Lower leg skin (tissue), 4 donors: ENCODE measurements at regions not wholly inside any gene's neighbourhood (a gene's known extent, or its start where the extent isn't known, plus 50 kb on each side); places are given as distances from the start of the nearest gene placed in this dataset.

Experiments
- DNase-seq, 2 donors: peaks; one replicate each; pipeline ENCODE4 v3.0.0-alpha.2; 2019; ENCODE audit warnings: low spot score in 2 of 2
- H3K4me3 ChIP-seq: fragments of 200-600 bp; sonication (generic); 2 replicates; pipeline ENCODE4 v1.5.1; 2017; ENCODE audit warnings: mild to moderate bottlenecking, low read depth; ENCODE audit not compliant: poor library complexity, severe bottlenecking
- CTCF ChIP-seq, 3 donors: fragments of 450-650 bp; IDR thresholded peaks; one replicate each; pipeline ENCODE4 v1.5.1; 2016; ENCODE audit warnings: antibody characterized with exemption in 3 of 3, mild to moderate bottlenecking in 3 of 3, moderate library complexity in 2 of 3
- POLR2A ChIP-seq, 2 donors: fragments of 450-650 bp; IDR thresholded peaks; one replicate each; pipeline ENCODE4 v1.6.1; 2016 to 2017; ENCODE audit warnings: antibody characterized with exemption in 2 of 2, mild to moderate bottlenecking in 1 of 2, moderate library complexity in 1 of 2
- WGBS, 2 donors: methylation state at CpG; one replicate each; pipeline ENCODE4 v1.1.5; 2018; 5-methylcytosine and 5-hydroxymethylcytosine counted together
- intact Hi-C: fragments of 100-400 bp; cut with DNase I; formaldehyde crosslinking; loops from one replicate; pipeline ENCODE4 v1.15.0; 2023; ENCODE audit warnings: low total_unique reads

- TF ChIP-seq POLR2A (IDR thresholded peaks at IDR 0.05): no peak
- no peak for TF ChIP-seq CTCF (IDR thresholded peaks at IDR 0.05)
- WGBS, 2 donors: 67 to 68% methylated on average over 5 of the region's 5 CpGs
- intact Hi-C loops: no loop called here
- no peak for DNase-seq
- no peak overlapping the region for H3K4me3 ChIP-seq
Measured at GRCh38 chr12:24088751-24089509, 139.5 kb upstream of the SOX5 start.

DNA sequence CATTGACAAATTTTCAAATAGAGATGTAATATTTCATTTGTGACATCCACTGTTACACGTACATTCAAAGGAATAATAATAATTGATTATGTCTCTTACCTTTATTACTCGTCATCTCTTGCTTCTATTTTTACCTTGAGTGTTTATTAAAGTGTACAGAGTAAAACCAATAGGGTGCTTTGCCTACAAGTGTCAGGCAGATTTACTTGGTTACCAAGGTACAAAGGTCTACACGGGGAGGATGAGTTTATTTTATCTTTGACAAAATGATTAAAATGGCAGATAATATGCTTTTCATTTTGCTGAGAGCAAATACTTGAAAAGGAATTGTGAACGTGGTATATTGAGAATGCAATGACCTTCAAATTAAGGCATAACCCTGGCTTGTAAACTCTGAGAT is 137.8 kb upstream of the SOX5 start:
- TF ChIP-seq CTCF (IDR thresholded peaks at IDR 0.05) (no peak), POLR2A (IDR thresholded peaks at IDR 0.05) (no peak)
- no peak for DNase-seq
- intact Hi-C loops: no loop called here
- WGBS, 2 donors: 78% methylated on average over 4 of the region's 4 CpGs
- H3K4me3 ChIP-seq: no peak overlapping the region

DNA sequence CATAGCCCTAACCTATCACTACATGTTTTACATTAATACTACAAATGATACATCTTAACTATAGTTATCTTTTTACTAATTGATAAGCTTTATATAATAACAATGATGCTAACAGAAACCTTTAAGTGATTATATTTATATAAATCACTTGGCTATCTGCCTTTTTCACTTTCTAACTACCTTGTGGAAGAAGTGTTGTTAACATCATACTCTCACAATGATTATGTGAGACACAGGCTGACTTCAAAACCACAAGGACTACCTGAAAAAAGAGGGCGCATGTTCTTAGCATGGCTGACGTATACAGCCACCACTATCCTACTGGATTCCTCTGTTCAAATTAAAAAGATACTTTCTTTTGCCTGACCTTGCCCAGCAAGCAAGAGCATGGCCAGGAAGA is 135.3 kb upstream of the SOX5 start:
- no peak overlapping the region for H3K4me3 ChIP-seq
- no peak for DNase-seq
- no peak for TF ChIP-seq POLR2A (IDR thresholded peaks at IDR 0.05)
- no peak for TF ChIP-seq CTCF (IDR thresholded peaks at IDR 0.05)
- WGBS, 2 donors: 92 to 94% methylated on average over 2 of the region's 2 CpGs
- intact Hi-C loops: no loop called here

DNA sequence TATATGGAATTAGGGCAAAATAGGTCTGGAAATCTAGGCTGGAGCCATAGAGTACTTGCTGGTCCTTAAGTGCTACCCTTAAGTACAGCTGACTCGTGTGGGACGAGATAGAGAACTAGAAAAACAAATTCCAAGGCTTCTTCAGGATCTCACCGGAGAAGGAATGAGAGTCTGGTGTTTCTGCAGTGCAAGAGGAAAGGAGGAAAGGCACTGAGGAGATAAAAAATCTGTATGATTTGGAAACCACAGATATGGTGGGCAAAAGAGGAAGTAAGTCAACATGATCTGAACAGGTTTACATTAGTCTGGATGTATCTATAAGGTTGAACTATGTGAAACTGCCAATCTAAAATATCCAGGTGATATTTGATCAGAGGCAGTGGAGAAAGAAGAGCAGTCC is 134.4 kb upstream of the SOX5 start:
- intact Hi-C loops: no loop called here
- WGBS, 2 donors: 76 to 78% methylated on average over 3 of the region's 3 CpGs
- DNase-seq: no peak
- TF ChIP-seq CTCF (IDR thresholded peaks at IDR 0.05) (no peak), POLR2A (IDR thresholded peaks at IDR 0.05) (no peak)
- H3K4me3 ChIP-seq: no peak overlapping the region

DNA sequence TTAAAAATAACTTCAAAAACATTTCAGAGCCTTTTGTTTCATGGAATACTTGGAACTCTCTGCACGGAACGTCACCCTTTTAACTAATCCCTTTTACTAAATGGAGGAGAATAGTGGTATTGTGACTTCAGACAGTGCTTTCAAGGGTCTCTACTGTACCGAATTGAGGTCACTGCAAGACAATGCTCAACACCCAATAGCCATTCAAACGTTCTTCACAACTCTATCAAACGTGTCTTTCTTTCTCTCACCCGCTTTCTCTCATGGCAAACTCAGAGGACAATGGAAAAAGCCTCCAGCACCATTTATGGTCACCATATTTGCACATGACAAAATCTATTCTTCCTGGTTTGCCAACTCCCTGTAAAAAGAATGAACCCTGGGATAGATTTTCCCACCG is 132.1 kb upstream of the SOX5 start:
- TF ChIP-seq POLR2A (IDR thresholded peaks at IDR 0.05) (no peak), CTCF (IDR thresholded peaks at IDR 0.05) (no peak)
- 64% methylated on average over 7 of the region's 7 CpGs for WGBS, 2 donors
- intact Hi-C loops: no loop called here
- no peak overlapping the region for H3K4me3 ChIP-seq
- DNase-seq: no peak

- intact Hi-C loops: no loop called here
- no peak overlapping the region for H3K4me3 ChIP-seq
- 53 to 60% methylated on average over 4 of the region's 4 CpGs for WGBS, 2 donors
- no peak for DNase-seq
- TF ChIP-seq CTCF (IDR thresholded peaks at IDR 0.05): no peak
- TF ChIP-seq POLR2A (IDR thresholded peaks at IDR 0.05): no peak
Measured at GRCh38 chr12:24081092-24081529, 131.6 kb upstream of the SOX5 start.
